ENCODE measurements at regions not wholly inside any gene's neighbourhood (a gene's known extent, or its start where the extent isn't known, plus 50 kb on each side); places are given as distances from the start of the nearest gene placed in this dataset.
"Not testable (repeated sequence)": the region's sequence is repeated elsewhere in the genome, so short reads cannot be mapped to it uniquely, and the experiment has no call there.

DNA sequence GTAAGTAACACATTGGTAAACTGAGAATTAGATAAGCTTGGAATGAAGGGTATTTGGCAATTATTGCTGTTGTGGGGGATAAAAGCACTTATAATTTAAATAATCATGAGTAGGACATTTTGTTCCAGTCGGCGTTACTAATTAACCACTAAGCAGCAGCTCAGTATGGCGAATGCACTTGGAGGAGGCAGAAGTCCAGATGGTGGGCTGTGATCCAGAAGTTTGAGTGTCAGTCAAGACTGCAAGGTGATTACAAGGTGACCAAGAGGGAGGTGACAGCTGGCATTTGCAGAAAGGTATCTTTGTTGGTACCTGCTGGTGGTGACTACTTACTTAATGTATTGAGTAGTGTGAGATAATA lies 643.6 kb upstream of the FAM98A start:
- no peak for DNase-seq

- DNase-seq: no peak
Observed at GRCh38 chr2:34241905-34242762, 643.0 kb upstream of the FAM98A start.

DNA sequence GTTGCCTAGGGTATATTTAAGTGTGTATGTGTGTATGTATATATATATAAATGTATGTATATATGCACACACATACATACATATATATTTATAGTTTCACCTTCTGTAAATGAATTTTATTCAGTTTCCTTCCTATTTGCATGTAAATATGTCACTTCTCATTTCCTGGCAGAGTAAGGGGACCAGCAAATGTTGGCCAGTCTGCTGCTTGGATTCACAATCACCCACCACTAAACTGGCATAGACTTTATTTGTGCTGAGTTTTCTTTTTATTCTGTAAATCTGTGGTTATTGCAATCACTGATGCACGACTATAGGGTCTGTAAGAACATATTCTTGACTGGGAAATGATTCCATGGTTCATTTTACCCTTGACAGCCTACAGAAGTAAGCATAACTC lies 640.4 kb upstream of the FAM98A start:
- DNase-seq: no peak

DNA sequence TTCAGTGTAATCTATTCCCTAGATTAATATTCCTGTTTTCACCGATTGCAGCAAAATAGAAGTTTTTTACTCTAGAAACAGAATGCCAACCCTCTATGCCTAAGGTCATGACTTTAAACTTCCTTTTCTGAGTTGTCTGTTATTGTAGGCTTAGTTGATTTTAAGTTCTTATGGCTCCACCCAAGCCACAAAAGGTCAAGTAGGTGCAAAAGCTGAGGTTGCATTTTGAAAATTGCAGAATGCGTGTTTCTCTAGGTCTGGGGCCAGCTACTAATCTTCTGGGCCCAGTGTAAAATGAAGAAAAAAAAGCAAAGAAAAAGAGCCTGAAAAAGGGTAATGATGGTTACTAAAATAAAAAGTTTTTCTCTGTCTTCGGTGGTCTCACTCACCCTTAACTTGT lies 635.7 kb upstream of the FAM98A start:
- DNase-seq: no peak

GRCh38 chr2:34229998-34230397 lies 630.9 kb upstream of the FAM98A start:
- DNase-seq: no peak

GRCh38 chr2:34215174-34215573 lies 616.1 kb upstream of the FAM98A start:
- no peak for DNase-seq

DNA sequence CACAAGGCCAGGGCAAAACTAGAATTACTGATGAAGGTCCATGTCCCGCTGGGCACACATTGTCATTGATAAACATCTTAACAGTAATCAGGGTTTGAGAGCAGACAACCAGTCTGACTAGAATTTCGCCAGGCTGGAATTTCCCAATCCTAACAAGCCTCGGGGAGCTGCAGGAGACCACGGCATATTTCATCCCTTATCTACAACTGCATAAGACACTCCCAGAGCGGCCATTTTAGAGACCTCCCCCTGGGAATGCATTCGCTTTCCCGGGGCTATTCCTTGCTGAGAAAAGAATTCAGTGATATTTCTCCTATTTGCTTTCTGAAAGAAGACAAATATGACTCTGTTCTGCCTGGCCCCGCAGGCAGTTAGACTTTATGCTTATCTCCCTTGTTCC lies 611.3 kb upstream of the FAM98A start:
- not testable (repeated sequence) for DNase-seq

DNA sequence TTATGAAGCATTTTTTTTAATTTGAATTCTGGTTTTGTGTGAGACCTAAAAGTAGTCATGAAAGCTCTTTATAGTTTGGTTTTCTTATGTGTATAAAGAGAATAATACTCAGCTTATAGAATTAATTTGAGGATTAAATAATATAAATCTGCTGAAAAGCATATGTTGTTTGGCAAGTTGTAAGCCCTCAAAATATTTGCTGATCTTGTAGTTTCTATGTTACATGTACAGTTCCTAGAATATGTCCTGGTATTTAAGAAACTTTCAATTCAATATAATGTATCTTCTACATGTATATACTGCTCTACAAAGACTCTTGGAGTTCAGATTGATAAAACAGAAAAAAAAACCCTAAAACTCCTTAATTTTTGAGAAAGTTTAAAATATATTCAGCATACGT lies 605.5 kb upstream of the FAM98A start:
- no peak for DNase-seq

DNA sequence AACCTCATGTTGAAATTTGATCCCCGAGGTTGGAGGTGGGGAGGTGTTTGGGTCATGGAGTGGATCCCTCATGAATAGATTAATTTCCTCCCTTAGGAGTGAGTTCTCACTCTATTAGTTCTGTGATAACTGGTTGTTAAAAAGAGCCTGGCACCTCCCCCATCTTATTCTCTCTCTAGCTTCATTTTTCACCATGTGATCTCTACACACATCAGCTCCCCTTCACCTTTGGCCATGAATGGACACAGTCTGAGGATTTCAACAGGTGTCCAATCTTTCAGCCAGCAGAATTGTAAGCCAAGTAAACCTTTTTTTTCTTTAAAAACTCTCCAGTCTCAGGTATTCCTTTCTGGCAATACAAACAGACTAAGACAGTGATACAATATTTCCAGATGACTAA lies 602.0 kb upstream of the FAM98A start:
- no peak for DNase-seq

DNA sequence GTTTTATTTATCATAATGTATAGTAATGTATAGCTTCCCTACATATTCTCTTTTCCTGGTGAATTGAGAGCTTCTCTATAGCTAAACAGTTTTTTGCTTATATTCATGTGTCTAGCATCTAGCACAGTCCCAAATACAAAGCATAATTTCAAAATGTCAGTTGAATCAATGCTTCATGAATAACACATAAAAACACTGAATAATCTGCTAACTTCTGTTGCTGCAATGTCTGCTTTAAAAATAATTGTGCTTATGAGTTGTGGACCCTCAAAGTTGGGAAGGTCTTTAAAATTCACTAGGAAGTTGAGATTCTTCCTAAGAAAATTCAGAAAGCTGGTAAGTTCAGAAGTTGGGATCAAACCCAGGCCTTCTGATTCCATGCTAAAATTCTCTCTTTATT lies 600.9 kb upstream of the FAM98A start:
- no peak for DNase-seq

DNA sequence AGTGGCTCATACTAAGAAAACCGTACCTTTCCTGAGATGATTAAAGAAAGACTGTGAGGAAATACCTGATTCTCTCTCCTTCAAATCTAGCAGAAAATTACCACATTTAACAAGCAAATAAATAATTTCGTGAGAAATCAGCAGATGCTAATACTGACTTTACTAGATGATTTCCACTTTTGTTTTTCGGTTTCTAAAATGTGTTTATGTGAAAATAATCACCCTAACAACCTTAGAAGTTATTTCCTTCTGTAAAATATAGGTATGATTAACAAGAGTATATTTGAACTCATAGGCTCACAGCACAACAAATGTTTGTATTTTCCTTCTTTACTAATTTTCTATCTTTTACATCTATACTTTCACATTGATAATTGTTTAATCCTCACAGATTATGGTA lies 594.1 kb upstream of the FAM98A start:
- DNase-seq: no peak

DNA sequence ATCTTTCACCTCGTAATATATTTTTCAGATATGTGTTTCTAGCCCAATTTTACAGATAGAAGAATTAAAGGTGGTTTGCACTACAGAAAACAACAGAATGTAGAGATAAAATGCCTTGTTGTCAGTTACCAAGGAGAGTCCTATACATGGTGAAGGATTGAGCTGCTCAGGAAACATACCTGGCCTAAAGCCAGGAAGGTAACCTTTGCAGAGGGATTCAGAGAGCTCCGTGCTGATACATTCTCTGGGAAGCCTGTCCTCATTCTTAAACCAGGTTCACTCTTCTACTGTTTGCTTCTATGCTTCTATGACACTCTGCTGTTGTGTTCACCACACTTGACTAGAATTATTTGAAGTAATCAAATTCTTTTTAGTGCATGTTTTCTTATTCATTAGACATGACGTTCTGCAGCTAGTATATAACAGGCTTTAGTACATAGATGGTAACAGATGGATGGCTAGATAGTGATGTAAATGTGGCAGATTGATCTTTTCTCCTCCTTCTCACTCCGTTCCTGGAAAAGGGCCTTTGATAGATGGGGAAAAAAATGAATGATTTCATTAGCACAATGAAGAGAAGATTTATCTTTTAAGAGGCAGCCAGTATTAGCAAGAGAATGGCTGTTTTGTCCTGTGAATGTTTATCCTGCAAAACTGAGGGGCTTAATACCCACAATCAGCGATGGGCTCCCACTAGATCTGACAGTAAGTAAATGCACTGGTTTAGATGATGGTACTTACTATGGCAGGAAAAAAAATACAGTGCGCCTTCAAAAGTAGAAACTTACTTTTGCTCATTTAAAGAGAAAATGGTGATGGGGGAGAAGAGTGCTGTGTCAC lies 589.6 kb upstream of the FAM98A start:
- no peak for DNase-seq

DNA sequence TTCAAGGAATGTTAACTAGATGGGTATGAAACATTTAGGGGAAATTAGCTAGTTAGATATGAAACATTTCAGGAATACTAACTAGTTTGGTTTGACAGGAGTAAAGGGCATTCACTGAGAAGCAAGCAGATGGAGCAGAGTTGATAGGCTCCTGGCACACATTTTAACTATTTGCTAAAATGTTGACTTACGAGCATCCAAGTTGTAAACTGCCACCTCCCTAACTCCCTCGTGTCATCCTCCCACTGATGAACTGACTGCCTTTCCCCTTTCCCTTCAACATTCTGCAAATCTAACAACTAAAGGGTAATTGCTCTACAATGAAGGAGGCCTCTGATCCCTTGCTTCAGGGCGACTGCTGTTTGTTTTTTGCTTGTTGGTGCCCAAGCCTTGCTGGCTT lies 580.4 kb upstream of the FAM98A start:
- no peak for DNase-seq

GRCh38 chr2:34178482-34178881 lies 579.4 kb upstream of the FAM98A start:
- no peak for DNase-seq

DNA sequence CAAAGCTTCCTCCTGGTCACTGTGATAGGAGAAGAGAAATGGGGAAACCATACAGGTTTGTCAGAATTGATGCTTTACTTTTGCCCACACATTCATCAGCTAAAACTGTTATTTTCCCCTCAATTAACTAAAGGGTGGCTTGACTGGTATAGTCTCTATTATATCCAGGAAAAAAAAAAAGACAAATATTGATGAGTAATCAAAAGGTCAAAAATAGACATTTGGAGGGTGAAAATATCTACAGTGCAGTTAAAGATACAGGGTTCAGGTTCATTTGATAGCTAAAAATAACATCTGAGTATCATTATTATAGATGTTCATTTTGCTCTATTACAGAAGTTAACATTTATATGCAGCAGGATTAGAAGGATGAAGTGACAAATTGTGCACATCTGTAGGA lies 577.6 kb upstream of the FAM98A start:
- no peak for DNase-seq

GRCh38 chr2:34174506-34174905 lies 575.4 kb upstream of the FAM98A start:
- no peak for DNase-seq

GRCh38 chr2:34162231-34162630 lies 563.1 kb upstream of the FAM98A start:
- no peak for DNase-seq

- no peak for DNase-seq
Observed at GRCh38 chr2:34161549-34161948, 562.5 kb upstream of the FAM98A start.

DNA sequence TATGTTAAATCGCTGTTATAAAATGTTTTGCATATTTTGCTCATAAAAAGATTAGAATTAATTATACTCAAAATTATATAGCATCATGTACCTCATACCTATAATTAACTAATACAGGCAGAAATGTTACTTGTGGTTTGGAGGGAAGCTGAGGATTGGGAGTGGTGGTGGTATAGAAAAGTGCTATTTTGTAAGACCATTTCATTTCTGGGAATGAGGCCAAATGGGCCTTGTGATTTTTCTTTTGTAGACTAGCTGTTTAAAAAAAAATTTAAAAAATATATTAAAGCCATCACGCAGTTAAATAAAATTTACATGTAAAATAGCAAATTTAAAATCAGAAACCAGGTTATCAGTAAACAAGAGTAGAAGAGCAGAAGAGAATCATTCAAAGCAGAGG lies 560.8 kb upstream of the FAM98A start:
- no peak for DNase-seq

DNA sequence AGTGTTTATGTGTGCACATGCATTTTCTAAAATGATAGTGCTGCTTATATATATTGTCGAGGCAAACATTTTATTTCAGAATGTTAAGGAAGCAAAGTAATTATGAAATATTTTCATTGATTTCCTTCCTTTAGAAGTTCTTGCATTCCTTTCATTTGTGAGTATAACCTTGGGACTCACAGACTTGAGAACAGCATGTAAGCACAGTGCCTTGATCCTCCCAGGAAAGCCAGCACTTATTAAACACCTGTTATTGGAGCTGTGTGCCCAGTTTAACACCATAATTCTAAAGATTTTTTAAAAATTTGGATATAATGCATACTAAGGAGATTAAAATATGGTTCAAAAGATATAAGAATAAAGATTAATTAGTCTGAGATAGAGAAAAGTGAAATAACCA lies 554.4 kb upstream of the FAM98A start:
- DNase-seq: no peak

DNA sequence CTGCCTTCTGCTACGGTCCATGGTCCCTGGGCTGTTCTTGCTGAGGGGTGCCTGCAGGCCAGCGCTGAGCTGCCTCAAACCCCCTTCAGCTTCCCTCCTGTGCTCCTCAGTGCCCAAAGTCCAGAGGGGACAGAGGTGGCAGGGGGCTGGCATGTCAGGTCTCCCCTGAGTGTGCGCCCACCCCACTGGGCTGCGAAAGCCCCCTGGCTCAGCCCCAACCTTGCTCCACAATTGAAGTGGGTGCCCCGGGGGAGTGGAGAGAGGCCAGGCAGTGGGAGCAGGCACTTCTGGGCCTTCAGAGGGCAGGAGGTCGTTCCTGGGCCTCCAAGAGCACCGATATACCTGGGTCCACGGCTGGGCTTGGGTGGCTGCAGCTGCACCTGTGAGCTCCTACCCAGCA lies 548.7 kb upstream of the FAM98A start:
- DNase-seq: no peak

DNA sequence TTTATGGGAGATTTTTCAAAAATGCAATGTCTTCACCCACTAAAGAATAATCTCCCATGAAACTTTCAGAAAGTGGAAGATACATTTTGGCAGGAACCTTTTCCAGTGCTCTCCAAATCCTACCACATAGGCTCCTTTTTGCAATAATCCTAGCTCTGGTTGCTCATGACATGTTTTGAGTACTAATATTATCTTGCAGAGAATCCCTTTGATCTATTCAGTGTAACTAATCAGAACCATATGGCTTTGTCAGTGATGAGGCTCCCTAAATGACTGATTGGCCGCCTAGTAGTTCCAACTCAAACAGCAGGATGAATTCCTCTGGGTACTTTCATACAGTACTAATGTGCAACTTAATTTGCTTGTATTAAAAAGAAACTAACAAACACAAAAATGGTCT lies 544.0 kb upstream of the FAM98A start:
- no peak for DNase-seq

GRCh38 chr2:34142531-34143008 lies 543.5 kb upstream of the FAM98A start:
- DNase-seq: not testable (repeated sequence)

- not testable (repeated sequence) for DNase-seq
Observed at GRCh38 chr2:34133065-34133464, 534.0 kb upstream of the FAM98A start.

Data from cerebellar nuclear complex (tissue), 1 donor.